Body of pancreas (tissue), 4 donors: ENCODE measurements at regions not wholly inside any gene's neighbourhood (a gene's known extent, or its start where the extent isn't known, plus 50 kb on each side); places are given as distances from the start of the nearest gene placed in this dataset.

ENCODE experiments used
- ATAC-seq: fragments of 150-250 bp; one replicate; pipeline ENCODE4 v1.9.1; 2016
- DNase-seq, 4 donors: peaks; one replicate each; pipeline ENCODE4 v3.0.0-alpha.2; 2019
- H3K27ac ChIP-seq, 4 donors: fragments of 200-600 bp; sonication (generic); 1 replicate in 3 of 4; 2 replicates in 1 of 4; pipeline versions ENCODE4 v1.5.1 to v1.6.1; 2016 to 2019; ENCODE audit warnings: mild to moderate bottlenecking in 1 of 4, mixed read lengths in 1 of 4, moderate library complexity in 1 of 4
- H3K27me3 ChIP-seq, 2 donors: fragments of 200-600 bp; sonication (generic); one replicate each; pipeline ENCODE4 v1.6.0; 2016; ENCODE audit warnings: mild to moderate bottlenecking in 1 of 2
- H3K36me3 ChIP-seq, 2 donors: fragments of 200-600 bp; sonication (generic); replicated peaks in 1 of 2; 2 replicates each; pipeline ENCODE4 v1.5.1; 2016; ENCODE audit warnings: low read depth in 2 of 2; ENCODE audit not compliant: insufficient read depth in 1 of 2
- H3K4me1 ChIP-seq: fragments of 200-600 bp; sonication (generic); one replicate; pipeline ENCODE4 v1.6.0; 2016
- H3K4me3 ChIP-seq, 2 donors: fragments of 200-600 bp; sonication (generic); 1 replicate in 1 of 2; 2 replicates in 1 of 2; pipeline ENCODE4 v1.5.1; 2016 to 2019
- H3K9me3 ChIP-seq, 3 donors: fragments of 200-600 bp; sonication (generic); 1 replicate in 2 of 3; 2 replicates in 1 of 3; pipeline ENCODE4 v1.5.1; 2016
- POLR2A ChIP-seq, 3 donors: fragments of 450-650 bp; IDR thresholded peaks; one replicate each; pipeline ENCODE4 v1.6.1; 2016; ENCODE audit warnings: antibody characterized with exemption in 3 of 3, mild to moderate bottlenecking in 2 of 3
- WGBS, 2 donors: methylation state at CpG; one replicate each; pipeline ENCODE4 v1.1.5; 2017; 5-methylcytosine and 5-hydroxymethylcytosine counted together
- intact Hi-C: fragments of 100-400 bp; cut with DNase I; formaldehyde crosslinking; loops from one replicate; pipeline ENCODE4 v1.15.1; 2023
- TF ChIP-seq, protein P1 (sequence below), 7 experiments: fragments of 450-650 bp in 4 of 7; fragments of 200-600 bp in 3 of 7; sonication (generic) in 3 of 7; IDR thresholded peaks; one replicate each; pipeline ENCODE4 v1.5.1; 2016 to 2019; ENCODE audit warnings: antibody characterized with exemption in 7 of 7

DNA sequence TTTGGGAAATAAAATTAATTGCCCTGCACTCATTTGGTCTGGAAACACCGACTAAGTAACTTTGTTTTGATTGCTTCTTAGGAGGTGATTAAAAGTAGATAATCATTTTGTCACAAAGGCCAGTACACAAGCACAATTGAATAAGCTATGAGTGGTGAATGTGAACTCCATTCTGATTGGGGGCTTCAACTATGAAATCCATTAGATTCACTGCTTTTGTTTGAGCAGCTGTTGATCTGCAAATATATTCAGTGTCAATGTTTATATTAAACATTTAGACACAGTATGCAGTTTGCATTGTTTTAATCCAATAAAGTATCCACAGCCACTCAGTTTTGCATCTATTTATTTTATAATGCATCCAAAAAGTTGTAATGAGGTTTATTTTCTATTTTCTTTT lies 817.5 kb downstream of the CDH11 start:
- no peak for DNase-seq
- no peaks in the 10 kb centered on the region for H3K27me3 ChIP-seq
- TF ChIP-seq, protein P1, sequence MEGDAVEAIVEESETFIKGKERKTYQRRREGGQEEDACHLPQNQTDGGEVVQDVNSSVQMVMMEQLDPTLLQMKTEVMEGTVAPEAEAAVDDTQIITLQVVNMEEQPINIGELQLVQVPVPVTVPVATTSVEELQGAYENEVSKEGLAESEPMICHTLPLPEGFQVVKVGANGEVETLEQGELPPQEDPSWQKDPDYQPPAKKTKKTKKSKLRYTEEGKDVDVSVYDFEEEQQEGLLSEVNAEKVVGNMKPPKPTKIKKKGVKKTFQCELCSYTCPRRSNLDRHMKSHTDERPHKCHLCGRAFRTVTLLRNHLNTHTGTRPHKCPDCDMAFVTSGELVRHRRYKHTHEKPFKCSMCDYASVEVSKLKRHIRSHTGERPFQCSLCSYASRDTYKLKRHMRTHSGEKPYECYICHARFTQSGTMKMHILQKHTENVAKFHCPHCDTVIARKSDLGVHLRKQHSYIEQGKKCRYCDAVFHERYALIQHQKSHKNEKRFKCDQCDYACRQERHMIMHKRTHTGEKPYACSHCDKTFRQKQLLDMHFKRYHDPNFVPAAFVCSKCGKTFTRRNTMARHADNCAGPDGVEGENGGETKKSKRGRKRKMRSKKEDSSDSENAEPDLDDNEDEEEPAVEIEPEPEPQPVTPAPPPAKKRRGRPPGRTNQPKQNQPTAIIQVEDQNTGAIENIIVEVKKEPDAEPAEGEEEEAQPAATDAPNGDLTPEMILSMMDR (IDR thresholded peaks at IDR 0.05) = no peak
- no peak for TF ChIP-seq POLR2A (IDR thresholded peaks at IDR 0.05)
- ATAC-seq = no peak
- intact Hi-C loops = no loop called here
- H3K4me1 ChIP-seq = peaks cover 5% of the 10 kb centered on the region
- no peak overlapping the region for H3K4me3 ChIP-seq
- 13 to 19% methylated on average over 1 of the region's 1 CpG for WGBS, 2 donors
- no peaks in the 10 kb centered on the region for H3K9me3 ChIP-seq
- no peak overlapping the region for H3K27ac ChIP-seq
- no peaks in the 10 kb centered on the region for H3K36me3 ChIP-seq

GRCh38 chr16:64297863-64298600 lies 823.8 kb downstream of the CDH11 start:
- WGBS, 2 donors = 79 to 84% methylated on average over 10 of the region's 10 CpGs
- Histone ChIP-seq H3K27me3 (no peaks in the 10 kb centered on the region), H3K27ac (no peak overlapping the region), H3K36me3 (no peaks in the 10 kb centered on the region), H3K9me3 (no peaks in the 10 kb centered on the region), H3K4me1 (peaks cover 5% of the 10 kb centered on the region), H3K4me3 (no peak overlapping the region)
- no peak for TF ChIP-seq POLR2A (IDR thresholded peaks at IDR 0.05)
- TF ChIP-seq, protein P1 (IDR thresholded peaks at IDR 0.05) = no peak
- intact Hi-C loops = no loop called here
- DNase-seq (no peak), ATAC-seq (no peak)

DNA sequence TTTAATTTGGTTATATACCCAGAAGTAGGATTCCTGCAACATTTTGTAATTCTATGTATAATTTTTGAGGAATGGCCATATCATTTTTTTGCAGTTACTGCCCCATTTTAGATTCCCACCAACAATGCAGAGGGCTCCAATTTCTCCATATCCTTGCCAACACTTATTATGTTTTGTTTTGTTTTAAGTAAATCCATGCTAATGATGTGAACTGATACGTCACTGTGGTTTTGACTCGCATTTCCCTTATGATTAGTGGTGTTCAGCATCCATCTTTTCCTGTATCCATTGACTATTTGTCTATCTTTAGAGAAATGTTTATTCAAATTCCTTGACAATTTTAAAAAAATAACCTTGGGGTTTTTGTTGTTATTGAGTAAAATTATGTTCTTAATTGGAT lies 826.4 kb downstream of the CDH11 start:
- no peaks in the 10 kb centered on the region for H3K27me3 ChIP-seq
- DNase-seq (no peak), ATAC-seq (no peak)
- no peaks in the 10 kb centered on the region for H3K9me3 ChIP-seq
- TF ChIP-seq, protein P1 (IDR thresholded peaks at IDR 0.05) = no peak
- no peak for TF ChIP-seq POLR2A (IDR thresholded peaks at IDR 0.05)
- H3K4me1 ChIP-seq = peaks cover 4% of the 10 kb centered on the region
- intact Hi-C loops = no loop called here
- H3K27ac ChIP-seq = no peak overlapping the region
- no peak overlapping the region for H3K4me3 ChIP-seq
- 86 to 93% methylated on average over 2 of the region's 2 CpGs for WGBS, 2 donors
- no peaks in the 10 kb centered on the region for H3K36me3 ChIP-seq

DNA sequence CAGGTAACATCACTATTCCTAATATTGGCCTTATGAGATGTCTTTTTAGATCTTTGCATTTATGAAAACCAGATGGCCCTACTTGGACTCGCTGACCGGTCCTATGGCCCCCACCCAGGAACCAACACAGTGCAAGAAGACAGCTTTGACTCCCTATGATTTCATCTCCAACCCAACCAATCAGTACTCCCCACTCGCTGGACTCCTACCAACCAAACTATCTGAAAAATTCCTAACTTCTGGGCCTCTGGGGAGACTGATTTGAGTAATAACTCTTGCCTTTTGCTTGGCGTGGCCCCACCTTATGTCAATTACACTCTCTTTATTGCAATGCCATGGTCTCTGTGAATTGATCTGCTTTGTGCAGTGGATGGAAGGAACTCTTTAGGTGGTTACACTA lies 828.9 kb downstream of the CDH11 start:
- 80 to 81% methylated on average over 4 of the region's 4 CpGs for WGBS, 2 donors
- ATAC-seq (no peak), DNase-seq (no peak)
- Histone ChIP-seq H3K9me3 (no peaks in the 10 kb centered on the region), H3K4me1 (no peaks in the 10 kb centered on the region), H3K27me3 (no peaks in the 10 kb centered on the region), H3K36me3 (no peaks in the 10 kb centered on the region), H3K4me3 (no peak overlapping the region), H3K27ac (no peak overlapping the region)
- intact Hi-C loops = no loop called here
- TF ChIP-seq, protein P1 (IDR thresholded peaks at IDR 0.05) = no peak
- TF ChIP-seq POLR2A (IDR thresholded peaks at IDR 0.05) = no peak

DNA sequence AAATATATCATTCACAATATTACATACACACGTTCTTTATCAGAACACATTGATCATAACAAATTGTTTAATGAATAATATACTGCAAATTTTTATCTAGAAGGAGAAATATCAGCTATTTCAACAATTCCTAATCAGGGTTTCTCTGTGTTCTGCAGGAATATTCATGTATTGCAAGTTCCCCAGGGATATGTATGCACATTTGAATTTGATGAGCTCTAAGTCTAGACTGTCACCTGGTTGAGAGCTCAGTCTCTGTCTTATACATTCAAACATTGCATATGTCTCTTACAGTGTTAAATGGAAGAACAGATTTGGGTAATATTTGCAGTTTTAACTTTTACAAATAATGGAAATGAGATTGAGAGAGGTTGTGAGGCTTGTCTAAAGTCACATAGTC lies 829.7 kb downstream of the CDH11 start:
- H3K9me3 ChIP-seq = no peaks in the 10 kb centered on the region
- no peaks in the 10 kb centered on the region for H3K4me1 ChIP-seq
- no peaks in the 10 kb centered on the region for H3K36me3 ChIP-seq
- no peaks in the 10 kb centered on the region for H3K27me3 ChIP-seq
- no peak for ATAC-seq
- H3K4me3 ChIP-seq = no peak overlapping the region
- intact Hi-C loops = no loop called here
- TF ChIP-seq, protein P1 (IDR thresholded peaks at IDR 0.05) = no peak
- TF ChIP-seq POLR2A (IDR thresholded peaks at IDR 0.05) = no peak
- DNase-seq = no peak
- no peak overlapping the region for H3K27ac ChIP-seq
- WGBS, 2 donors = 17 to 36% methylated on average over 1 of the region's 1 CpG
